GM18520 (cell line): ENCODE measurements at regions not wholly inside any gene's neighbourhood (a gene's known extent, or its start where the extent isn't known, plus 50 kb on each side); places are given as distances from the start of the nearest gene placed in this dataset.

ENCODE experiments used
- ATAC-seq: cut with Tn5 transposase; IDR thresholded peaks from one replicate; pipeline ENCODE4 v1.9.1; 2021; ENCODE audit not compliant: unreplicated experiment

DNA sequence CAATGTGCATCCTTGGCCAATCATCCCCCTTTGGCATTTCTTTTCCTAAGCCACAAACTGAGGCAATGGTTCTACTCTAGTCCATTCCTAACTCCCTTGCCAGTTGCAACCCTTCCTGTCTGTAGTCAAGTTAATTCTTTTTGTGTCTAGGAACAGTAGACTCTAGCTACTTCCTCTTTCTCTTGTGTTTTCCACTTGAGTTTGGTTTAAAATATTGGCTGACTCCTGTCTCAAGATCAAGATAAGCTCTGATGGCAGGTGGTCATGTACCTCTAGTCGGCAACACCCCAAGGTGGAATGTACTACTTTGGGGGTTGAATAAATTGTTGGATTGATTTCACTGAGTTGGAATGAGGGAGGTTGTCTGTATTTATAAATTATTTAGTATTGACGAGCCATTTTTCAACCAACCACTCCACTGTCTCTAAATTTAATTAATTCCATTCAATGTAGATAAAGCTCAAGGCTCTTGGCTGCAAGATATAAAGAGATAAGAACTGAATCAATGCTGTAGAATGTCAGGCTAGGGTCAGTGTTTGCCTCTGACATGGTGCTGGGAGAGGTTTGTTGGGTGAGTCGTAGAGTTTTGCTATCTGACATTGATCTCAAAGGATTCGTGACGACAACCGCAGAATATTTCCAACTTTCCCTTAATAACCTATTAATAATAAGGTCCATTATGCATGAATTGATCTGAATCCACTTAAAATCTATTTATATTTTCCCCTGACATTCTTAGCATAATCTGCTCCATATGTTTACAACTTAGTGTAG, 188.7 kb upstream of the APCDD1 start:
- ATAC-seq, result no peak

DNA sequence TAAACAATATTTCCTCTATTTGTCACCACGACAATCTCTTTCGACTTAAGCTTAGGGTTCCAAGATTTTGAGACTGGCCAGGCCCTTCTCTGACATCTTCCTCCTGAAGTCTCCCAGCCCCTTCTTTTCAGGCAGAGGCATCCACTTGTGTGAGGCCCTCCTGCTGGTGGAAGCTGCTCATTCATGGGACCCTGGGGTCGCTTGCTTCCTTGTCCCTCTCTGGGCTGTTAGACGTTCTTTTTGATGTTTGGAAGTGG, 188.2 kb upstream of the APCDD1 start:
- ATAC-seq, result no peak

DNA sequence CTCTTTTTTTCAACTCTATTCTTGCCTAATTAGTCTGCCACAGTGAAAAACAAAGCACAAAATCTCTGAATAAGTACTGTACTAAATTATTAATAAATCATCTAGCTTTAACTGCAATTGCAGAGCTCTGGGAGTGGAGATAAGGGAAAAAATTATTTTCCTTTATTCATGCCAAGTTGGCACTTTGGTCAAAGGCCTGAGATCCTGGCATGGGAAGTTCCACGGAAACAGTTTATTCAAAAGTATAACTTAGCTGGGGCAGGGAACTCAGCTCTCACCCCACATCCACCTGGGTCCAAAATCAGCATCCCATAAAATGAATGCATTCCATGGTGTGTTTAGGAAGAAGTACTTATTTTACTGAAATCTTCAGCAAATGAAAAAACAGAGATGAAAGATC, 185.2 kb upstream of the APCDD1 start:
- no peak for ATAC-seq

DNA sequence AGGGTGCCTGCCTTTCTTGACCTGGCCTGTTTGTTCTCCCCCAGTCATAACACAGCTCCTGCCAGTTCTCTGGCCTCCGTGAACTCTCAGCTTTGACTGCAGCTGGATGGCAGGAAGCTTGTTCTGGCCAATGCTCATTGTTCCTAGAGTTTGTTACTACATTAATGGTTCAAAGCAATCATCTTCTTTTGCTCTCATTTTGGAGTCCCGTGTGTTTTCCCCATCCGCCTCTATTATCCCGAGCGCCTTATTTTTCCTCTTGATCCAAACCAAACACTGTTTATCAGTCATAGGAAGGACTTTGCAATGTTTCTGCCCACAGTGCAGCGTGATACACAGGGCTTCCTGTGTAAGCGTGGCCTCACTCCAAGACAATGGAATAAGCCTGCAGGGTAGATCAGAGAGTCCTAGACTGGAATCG, 184.3 kb upstream of the APCDD1 start:
- ATAC-seq, result no peak

DNA sequence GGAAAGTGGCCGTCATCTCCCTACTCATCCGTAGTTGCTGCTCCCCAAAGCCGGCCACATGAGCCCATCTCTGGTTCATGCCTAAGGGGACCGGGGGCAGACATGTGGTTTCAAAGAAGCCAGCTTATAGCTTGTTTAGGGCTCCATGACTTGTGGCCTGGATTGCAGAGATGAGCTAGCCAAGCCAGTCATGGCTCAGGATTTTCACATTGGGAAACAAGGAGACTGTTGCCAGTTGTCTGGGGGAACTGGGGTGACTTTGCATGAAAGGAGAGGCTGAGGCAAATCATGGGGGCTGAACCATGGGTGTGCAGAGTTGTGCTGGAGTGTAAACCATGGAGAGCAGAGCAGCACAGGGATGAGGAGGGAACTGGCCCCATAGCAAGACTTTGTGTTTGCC, 183.0 kb upstream of the APCDD1 start:
- ATAC-seq, result no peak

DNA sequence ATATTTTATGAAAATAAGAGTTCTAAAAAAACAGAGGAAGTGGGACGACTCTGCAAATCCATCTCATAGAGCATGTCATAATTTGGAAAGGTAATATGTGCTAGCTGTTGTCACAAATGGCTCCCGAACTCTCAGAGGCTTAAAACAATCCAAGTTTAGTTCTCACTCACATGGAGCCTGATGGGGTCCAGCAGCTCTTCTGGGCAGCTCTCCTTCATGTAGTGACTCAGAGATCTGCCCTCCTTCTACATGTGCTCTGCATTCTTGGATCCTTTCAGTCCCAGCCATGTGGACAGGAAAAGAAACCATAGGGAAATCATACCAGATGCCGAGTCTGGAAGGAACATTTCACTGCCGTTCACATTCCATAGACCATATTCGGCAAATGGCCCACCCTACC, 180.1 kb upstream of the APCDD1 start:
- ATAC-seq, result no peak

DNA sequence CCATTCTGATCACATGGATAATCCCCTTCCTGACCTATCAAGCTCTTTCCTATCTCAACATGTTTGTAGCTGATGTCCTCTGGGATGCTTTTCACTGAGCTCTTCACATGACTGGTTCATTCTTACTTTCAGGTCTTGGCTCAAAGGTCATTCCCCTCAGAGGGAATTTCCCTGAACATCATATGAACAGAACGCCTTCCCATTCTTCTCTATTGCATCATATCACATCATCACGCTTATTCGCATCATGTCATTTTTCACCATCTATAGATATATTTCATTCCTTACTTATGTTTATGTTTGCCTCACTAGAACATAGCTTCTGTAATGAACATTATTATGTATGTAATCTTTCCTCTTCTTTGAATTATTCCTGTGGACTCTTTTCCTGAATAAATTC, 178.9 kb upstream of the APCDD1 start:
- ATAC-seq, result no peak

DNA sequence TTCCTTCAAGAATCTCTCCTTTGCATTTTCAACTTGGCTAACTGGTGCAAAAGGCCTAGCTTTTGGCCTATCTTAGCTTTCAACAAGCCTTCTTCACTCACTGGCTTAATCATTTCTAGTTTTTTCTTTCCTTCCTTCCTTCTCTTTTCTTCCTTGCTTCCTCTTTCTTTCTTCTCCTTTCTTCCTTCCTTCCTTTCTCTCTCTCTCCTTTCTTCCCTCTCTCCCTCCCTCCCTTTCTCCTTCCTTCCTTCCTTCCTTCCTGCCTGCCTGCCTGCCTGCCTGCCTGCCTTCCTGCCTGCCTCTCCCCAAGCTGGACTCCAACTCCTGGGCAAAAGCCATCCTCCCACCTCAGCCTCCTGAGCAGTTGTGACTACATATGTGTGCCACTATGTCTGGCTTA, 176.2 kb upstream of the APCDD1 start:
- no peak for ATAC-seq

DNA sequence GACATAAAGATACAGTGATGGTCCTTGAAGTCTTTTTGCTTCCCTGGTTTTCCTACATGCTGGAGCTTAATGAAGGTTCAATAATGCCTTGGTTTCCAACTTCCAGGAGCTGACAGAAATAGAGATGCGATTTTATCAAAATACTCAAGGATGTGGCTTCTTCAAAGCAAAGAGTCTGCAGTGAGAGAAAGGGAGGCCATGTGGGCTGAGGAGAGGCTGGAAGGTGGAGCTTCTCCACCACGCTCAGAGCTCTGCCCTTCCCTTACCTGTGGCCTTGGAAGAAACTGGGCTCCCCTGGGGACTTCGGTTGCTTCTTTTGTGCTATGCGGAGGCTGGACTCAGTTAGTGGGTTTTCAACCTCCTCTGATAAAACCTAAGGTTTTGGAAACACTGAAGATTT, 175.0 kb upstream of the APCDD1 start:
- ATAC-seq, result no peak

DNA sequence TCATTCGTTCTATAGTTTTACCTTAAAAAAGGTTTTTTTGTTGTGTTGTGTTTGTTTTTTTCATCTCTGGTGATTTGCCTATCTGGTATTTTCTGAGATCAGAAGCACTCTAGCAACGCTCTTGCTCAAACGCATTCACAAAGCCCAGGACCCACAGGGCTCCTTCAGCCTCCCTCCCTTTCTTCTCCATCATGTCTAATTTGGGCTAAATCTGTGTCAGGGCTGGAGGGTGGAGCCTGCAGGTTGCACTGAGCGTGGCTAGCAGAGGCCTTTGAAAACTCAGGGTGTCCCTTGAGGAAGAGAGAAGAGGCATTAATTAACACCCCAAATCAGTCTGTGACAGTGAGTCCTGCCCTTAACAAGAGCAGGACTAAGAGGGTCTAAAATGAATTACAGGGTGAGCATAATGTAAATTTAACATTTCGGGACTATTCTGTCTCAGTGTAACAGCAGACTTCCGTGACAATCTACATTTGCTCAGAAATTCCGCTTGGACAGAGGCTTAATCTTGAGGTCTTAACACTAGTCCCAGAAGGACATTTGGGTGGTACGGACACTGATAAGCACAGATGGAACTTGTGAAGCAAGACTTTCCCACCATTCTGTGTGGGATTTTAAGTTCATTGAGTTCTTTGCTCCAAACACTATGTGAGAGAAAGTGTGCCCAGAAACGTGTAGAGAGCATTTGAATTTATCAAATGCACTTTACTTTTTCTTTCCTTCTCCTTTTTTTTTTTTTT, 174.4 kb upstream of the APCDD1 start:
- ATAC-seq, result no peak

DNA sequence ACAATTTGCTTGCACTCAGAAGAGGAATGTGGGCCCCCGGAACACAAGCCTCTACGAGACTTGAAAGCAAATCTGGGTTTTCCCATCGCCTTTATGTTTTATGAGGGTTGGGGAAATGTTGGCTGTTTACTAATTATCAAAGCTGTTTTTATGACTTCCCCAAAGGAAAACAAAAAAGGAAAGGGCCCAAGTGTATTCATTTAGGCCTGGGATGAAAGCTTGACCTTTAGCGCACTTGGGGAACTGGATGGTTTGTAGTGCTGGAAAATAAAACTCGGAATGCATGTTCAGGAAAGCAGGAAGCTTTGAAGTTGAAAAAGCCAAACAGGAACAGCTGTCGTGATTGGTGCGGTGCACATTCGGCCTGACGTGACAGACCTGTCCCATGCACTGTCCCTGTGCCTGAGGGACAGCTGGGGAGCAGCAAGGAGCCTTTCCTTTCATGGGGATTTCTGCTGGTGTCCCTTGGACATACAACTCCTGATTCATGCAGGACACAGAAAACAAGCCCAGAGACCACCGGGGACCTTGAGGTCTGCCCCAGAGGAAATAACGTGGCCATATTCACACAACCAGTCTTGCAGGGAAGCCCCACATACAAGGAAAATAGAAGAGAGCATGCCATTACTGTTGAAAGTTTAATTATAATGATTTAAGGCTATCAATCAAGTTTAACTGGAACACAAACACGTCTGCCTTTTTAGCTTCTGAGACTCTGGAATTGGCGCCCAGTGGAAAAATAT, 169.7 kb upstream of the APCDD1 start:
- ATAC-seq, result no peak

DNA sequence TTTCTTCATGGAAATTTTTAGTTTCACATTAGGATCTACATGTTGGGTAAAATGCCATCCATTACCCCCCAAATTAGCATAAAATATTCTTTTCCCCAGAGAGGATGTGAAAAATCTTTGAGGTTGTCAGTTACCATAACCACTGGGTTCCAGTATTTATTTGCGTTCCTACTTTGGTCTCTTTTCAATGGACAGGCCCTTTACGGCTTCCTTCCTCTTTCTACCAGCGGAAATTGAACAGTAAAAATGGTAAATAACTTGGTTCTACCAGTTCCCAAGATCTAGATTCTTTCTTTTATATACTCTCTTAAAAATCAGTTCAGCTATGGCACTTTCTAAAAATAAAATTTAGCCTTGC, 169.2 kb upstream of the APCDD1 start:
- no peak for ATAC-seq

DNA sequence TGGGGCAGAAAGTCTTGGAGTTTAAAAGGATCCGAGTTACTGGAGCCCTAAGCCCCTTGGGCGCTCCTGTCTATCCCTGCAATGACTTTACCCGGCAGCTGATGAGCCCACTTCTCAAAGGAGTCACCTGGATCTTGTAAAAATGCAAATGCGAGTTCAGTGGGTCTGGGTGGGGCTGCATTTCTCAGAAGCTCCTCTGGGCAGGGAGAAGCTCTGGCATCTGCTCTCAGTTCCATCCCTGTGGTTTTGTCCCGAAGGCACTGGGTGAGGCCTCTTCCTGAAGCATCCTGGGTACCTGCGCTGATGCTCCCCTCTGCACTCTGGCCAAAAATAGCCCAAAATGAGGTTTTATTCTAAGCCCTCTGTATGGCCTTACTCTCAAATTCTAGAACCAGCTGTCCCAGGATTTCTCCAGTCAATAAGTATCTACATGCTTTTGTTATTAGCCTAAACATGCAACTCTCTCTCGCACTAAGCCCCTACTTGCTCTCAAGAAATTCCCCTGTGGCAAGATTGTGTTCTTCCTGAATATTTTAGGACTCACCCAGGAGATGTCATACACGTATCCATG, 167.8 kb upstream of the APCDD1 start:
- ATAC-seq, result no peak

DNA sequence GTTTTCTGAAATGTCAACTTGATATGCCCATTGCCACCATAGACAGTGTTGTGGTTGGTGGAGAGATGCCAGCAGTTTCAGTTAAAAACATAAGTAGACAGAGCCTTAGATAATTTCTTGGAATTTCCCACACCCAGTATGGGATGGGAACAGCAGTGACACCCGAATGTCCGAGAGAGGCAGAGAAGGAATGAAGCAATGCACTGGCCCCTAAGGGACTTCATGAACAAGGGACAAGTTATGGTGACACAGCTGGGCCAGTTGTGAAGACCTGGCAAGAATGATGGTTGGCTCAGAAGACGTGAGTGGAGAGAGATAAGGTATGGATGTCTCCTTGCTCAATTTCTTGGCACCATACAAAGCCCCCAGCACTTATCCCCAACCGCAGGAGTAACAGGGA, 165.2 kb upstream of the APCDD1 start:
- no peak for ATAC-seq

DNA sequence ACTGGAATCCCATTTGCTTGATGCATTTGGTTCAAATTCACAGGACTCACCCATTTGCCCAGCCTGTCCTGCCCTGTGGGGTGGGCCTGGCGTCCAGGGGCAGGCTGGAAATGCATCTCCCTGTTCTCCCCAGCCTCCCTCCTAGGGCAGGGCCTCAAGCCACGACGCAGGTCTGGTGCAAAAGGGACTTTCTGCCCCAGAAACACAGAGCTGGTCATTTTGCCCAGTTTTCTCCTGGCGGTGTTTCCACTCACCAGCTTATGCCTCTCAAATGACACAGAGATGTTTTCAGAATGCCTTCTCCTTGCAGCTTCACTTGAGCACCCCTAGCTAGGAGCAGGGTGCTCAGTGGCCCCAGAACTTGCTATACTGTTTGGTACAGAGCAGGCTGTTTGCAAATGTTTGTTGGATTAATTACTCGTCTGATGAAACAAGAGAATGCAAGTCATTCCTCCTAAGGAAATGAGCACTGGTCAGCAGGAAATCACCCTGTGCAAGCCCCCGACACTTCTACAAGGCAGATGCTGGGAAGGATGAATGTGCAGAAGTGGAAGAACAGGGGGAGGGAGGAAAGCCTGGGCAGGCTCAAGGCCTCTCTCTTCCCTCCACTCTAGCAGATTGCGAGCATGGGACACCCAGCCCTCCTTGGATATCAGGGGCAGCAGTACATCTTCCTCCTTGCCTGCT, 164.3 kb upstream of the APCDD1 start:
- no peak for ATAC-seq

DNA sequence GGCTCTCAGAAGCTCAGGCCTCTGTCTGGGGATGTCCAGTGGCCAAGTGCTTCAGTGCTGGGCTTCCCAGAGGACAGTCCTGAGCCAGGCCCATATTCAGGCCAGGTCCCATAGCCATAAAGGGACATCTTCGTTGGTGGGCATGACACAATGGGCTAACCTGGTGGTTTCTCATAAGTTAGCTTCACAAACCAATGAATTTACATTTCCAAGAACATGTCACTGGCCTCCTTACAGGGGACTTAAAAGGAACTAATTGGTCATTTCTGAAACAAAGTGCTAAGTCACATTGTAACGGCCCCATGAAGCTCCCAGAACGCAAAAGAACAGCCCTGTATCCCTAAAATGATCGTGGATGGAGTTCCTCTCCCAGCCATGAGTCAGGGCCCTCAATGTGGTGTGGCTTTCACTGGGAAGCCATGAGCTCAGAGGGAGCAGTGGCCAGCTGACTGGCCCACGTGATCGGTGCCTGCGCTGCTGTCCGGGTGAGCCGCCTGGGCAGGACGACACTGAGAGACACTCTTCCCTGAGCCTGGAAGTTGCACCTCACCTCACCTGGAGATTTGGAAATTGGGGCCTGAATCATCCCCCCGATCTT, 163.7 kb upstream of the APCDD1 start:
- ATAC-seq, result peak; percentile 38

DNA sequence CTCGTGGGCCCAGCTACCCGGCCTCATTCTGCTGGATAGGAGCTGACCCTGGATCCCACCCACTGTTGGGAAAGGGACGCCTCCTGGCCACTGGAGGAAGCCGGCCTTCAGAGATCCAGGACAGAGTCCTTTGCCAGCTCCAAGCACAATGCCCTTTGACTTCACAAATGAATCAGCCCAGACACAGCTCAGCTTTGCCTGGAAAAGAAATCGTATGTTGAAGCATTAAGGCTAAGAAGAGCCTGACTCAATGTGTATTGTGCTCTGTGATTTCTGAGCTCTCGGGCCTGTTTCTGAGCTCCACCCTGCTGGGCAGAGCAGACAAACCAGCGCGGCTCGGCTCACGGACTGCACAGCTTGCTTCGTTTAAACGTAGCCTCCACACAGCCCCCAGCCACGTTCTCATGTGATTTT, 162.9 kb upstream of the APCDD1 start:
- no peak for ATAC-seq

DNA sequence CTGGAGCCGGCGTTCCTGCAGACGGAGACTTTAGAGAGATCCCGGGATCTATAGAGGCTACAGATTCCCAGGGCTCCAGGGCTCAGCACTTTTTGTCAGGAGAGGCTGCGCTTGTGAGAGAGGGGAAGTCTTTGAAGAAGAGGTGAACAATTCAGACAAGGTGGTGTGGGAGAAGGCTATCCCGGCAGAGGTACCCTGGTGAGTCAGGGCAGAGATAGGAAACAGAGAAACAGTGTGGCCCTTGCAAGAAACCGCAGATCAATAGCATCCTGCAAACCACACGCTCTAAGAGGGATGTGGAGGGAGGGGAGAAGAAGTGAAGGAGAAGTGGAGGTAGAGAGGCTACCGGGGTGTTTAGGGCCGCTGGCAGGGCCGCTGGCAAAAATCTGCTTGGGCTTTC, 160.5 kb upstream of the APCDD1 start:
- no peak for ATAC-seq

DNA sequence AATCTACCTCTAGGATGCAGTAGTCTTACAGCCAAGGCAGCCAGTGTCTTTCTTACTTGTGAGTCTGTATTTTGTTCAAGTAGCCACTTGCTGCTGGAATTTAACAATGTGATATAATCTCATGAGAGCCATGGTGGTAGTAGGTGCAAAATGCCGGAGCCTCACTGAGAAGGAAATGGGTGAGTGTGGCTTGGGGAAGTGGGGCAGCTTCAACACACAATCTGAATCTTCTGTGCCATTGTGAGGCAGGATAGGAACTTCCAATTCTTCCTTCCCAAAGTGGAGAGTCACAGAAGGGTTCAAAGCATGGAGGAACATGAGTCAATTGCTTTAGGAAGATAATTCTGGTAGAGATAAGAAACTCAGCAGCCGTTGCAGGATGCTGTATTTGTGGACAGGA, 158.7 kb upstream of the APCDD1 start:
- ATAC-seq, result no peak

DNA sequence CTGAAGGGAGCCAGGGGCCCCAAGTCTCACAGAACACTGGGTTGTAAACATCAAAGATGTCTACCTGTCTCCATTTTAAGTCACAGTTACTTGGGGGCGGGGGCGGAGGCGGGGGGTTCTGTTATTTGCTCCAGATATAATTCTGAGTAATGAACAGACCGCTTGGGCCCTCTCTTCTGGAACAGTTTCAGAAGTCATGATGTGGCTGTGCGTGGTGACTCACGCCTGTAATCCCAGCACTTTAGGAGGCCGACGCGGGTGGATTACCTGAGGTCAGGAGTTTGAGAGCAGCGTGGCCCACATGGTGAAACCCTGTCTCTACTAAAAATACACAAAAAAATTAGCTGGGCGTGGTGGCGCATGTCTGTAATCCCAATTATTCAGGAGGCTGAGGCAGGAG, 157.9 kb upstream of the APCDD1 start:
- ATAC-seq, result no peak

DNA sequence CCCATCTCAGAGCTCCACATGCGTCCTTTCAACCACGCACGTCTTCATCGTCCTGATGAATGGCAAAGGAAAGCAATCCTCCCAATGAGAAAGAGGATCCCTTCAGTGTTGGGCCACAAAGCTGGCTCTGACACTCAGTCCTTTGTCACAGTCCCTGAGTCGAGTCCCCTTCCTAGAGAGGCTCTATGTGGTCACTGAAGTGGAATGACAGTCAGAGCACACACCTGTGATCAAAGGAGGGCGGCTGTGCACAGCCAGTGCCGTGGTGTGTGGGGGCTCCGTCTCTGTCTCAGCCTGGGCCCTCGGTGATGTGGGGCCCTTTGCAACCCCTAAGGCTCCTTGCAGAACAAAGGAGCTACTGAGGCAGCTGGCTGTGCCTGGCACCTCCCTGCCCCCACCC, 157.3 kb upstream of the APCDD1 start:
- no peak for ATAC-seq
